ENCODE measurements at regions not wholly inside any gene's neighbourhood (a gene's known extent, or its start where the extent isn't known, plus 50 kb on each side); places are given as distances from the start of the nearest gene placed in this dataset.

- Mint-ChIP-seq H3K27me3 (ENCODE audit: insufficient read depth, unreplicated experiment) (no peaks in the 10 kb centered on the region), H3K4me1 (ENCODE audit: low read depth, unreplicated experiment) (no peaks in the 10 kb centered on the region), H3K36me3 (ENCODE audit: insufficient read depth, unreplicated experiment) (no peaks in the 10 kb centered on the region), H3K9me3 (ENCODE audit: unreplicated experiment) (no peaks in the 10 kb centered on the region), H3K27ac (ENCODE audit: unreplicated experiment) (no peak overlapping the region), H3K4me3 (ENCODE audit: unreplicated experiment) (no peak overlapping the region)
- no peak for TF ChIP-seq CTCF (IDR thresholded peaks at IDR 0.05; ENCODE audit: insufficient read depth in 1 of 2, low read depth in 1 of 2, low read length in 1 of 2, severe bottlenecking in 1 of 2, unreplicated experiment in 1 of 2)
- H3K4me1 ChIP-seq, result no peaks in the 10 kb centered on the region
- POLR2A ChIA-PET, result no interaction called here
- no TSS peak for BruUV-seq (replicated peaks)
- H3K4me3 ChIP-seq (ENCODE audit: low read depth, low read length), result no peak overlapping the region
- H3K36me3 ChIP-seq (ENCODE audit: control insufficient read depth, insufficient read depth, low read length), result no peaks in the 10 kb centered on the region
- CTCF ChIA-PET, result no interaction called here
- DNase-seq, result no peak
- H3K27me3 ChIP-seq (replicated peaks; ENCODE audit: control insufficient read depth, insufficient read depth, low read length), result no peaks in the 10 kb centered on the region
- no peaks in the 10 kb centered on the region for H3K9me3 ChIP-seq
- intact Hi-C loops (cut with micrococcal nuclease; ENCODE audit: unreplicated experiment), result no loop called here
Observed at GRCh38 chr3:89002191-89002590, 105.2 kb upstream of the EPHA3 start.

GRCh38 chr3:89013536-89013935 lies 93.9 kb upstream of the EPHA3 start:
- DNase-seq, result no peak
- Mint-ChIP-seq H3K9me3 (ENCODE audit: unreplicated experiment) (no peaks in the 10 kb centered on the region), H3K27ac (ENCODE audit: unreplicated experiment) (no peak overlapping the region), H3K27me3 (ENCODE audit: insufficient read depth, unreplicated experiment) (no peaks in the 10 kb centered on the region), H3K4me1 (ENCODE audit: low read depth, unreplicated experiment) (no peaks in the 10 kb centered on the region), H3K36me3 (ENCODE audit: insufficient read depth, unreplicated experiment) (no peaks in the 10 kb centered on the region), H3K4me3 (ENCODE audit: unreplicated experiment) (no peak overlapping the region)
- Histone ChIP-seq H3K4me1 (no peaks in the 10 kb centered on the region), H3K27me3 (replicated peaks; ENCODE audit: control insufficient read depth, insufficient read depth, low read length) (no peaks in the 10 kb centered on the region; the same call in 1 of the 2 replicates), H3K9me3 (no peaks in the 10 kb centered on the region), H3K4me3 (ENCODE audit: low read depth, low read length) (no peak overlapping the region), H3K36me3 (ENCODE audit: control insufficient read depth, insufficient read depth, low read length) (no peaks in the 10 kb centered on the region)
- no TSS peak for BruUV-seq (replicated peaks)
- CTCF ChIA-PET, result no interaction called here
- POLR2A ChIA-PET, result no interaction called here
- TF ChIP-seq CTCF (IDR thresholded peaks at IDR 0.05; ENCODE audit: insufficient read depth in 1 of 2, low read depth in 1 of 2, low read length in 1 of 2, severe bottlenecking in 1 of 2, unreplicated experiment in 1 of 2), result no peak
- intact Hi-C loops (cut with micrococcal nuclease; ENCODE audit: unreplicated experiment), result no loop called here

GRCh38 chr3:89017531-89017930 lies 89.9 kb upstream of the EPHA3 start:
- Histone ChIP-seq H3K4me3 (ENCODE audit: low read depth, low read length) (no peak overlapping the region), H3K27me3 (replicated peaks; ENCODE audit: control insufficient read depth, insufficient read depth, low read length) (no peaks in the 10 kb centered on the region), H3K9me3 (no peaks in the 10 kb centered on the region), H3K4me1 (no peaks in the 10 kb centered on the region), H3K36me3 (ENCODE audit: control insufficient read depth, insufficient read depth, low read length) (no peaks in the 10 kb centered on the region)
- DNase-seq, result no peak
- ChIA-PET CTCF (no interaction called here), POLR2A (no interaction called here)
- intact Hi-C loops (cut with micrococcal nuclease; ENCODE audit: unreplicated experiment), result no loop called here
- no peak for TF ChIP-seq CTCF (IDR thresholded peaks at IDR 0.05; ENCODE audit: insufficient read depth in 1 of 2, low read depth in 1 of 2, low read length in 1 of 2, severe bottlenecking in 1 of 2, unreplicated experiment in 1 of 2)
- BruUV-seq (replicated peaks), result no TSS peak
- H3K9me3 Mint-ChIP-seq (ENCODE audit: unreplicated experiment), result no peaks in the 10 kb centered on the region
- no peaks in the 10 kb centered on the region for H3K4me1 Mint-ChIP-seq (ENCODE audit: low read depth, unreplicated experiment)
- H3K27ac Mint-ChIP-seq (ENCODE audit: unreplicated experiment), result no peak overlapping the region
- H3K36me3 Mint-ChIP-seq (ENCODE audit: insufficient read depth, unreplicated experiment), result no peaks in the 10 kb centered on the region
- H3K27me3 Mint-ChIP-seq (ENCODE audit: insufficient read depth, unreplicated experiment), result no peaks in the 10 kb centered on the region
- no peak overlapping the region for H3K4me3 Mint-ChIP-seq (ENCODE audit: unreplicated experiment)

Data from Caco-2 (cell line).